NCI-H2029 (cell line): ENCODE measurements at regions not wholly inside any gene's neighbourhood (a gene's known extent, or its start where the extent isn't known, plus 50 kb on each side); places are given as distances from the start of the nearest gene placed in this dataset.

ENCODE experiments used
- DNase-seq: peaks from one replicate; lab custom pipeline; 2025; lab: John Stamatoyannopoulos, UW

DNA sequence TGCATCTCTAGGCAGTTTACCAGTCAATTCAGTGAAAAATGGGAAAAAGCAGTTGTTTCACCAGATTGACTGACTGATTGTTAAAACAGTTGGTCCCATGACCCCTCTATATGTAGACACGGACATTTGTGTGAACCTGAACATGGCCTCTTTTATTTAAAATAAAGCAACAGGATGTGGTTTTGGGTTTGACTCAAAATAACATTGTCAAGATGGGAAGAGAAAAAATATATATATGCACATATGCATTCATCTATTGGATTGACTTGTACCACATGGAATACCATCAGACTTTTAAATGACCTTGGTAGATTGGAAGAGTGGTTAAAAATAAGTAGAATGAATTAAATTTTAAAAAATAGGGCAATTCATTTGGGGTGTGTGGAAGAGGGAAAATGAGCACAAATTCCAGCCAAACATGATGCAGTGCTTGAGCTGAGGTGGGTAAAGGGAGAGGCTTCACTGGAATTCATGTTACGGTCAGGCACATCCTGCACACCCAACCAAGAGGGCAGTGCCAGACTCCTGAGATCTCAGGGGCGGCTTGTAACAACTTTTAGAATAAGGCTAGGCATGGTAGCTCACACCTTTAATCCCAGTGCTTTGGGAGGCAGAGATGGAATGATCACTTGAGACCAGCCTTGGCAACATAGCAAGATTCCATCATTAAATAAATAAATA is 560.7 kb upstream of the TENM3 start:
- no peak for DNase-seq

DNA sequence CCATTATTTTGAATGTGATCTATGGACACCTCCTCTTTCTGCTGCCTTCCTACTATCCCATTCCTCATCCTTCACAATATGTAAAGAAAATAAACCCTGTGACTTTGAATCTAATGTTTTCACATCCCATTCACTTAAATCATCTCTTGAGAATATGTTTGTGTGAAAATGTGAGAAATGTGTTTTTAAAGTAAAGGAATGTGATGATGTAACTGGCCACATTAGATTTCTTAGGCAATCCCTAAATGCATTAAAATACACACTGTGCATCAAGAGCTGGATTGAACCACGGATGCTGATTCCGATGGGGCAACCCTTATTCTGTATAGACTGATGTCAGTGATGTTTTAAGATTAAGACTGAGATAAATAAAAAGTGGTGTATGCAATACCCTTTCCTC is 558.9 kb upstream of the TENM3 start:
- DNase-seq, result no peak

DNA sequence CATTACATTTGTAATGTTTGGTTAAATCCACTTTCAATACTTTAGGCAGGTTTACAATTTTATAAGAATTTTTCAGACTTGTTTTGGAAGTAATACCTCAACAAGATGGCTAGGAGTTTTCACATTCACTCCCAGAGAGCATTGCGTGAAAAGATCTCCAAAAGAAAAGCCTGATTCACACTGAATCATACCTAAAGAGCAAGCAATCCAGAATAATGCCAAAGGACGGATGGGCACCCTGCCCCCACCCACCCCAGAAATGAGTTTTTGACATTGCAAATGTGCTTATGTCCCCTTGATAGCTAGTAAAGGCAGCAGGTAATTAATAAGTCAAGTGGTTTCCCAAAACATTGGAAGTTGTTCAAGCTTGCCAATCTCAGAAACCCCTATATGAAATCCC is 557.7 kb upstream of the TENM3 start:
- no peak for DNase-seq

DNA sequence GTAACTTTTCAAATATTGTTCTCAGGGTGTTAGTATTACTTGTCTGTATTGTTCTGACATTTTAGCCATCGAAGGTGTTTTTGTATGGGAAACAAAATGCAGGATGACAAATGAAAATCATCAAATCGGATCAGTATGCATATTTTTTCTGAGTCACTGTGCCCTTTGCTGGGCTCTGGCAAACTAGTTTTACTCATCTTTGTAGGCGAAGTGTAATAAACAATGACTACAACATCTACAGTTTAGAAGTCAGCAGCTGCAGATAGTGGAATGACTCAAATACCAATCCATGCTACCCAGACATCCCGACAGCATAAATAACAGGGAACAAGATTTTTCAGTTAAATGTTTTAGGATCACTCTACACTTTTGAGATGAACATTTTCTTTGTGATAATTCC is 557.3 kb upstream of the TENM3 start:
- DNase-seq, result no peak

GRCh38 chr4:181687116-181687515 is 556.1 kb upstream of the TENM3 start:
- DNase-seq, result no peak

DNA sequence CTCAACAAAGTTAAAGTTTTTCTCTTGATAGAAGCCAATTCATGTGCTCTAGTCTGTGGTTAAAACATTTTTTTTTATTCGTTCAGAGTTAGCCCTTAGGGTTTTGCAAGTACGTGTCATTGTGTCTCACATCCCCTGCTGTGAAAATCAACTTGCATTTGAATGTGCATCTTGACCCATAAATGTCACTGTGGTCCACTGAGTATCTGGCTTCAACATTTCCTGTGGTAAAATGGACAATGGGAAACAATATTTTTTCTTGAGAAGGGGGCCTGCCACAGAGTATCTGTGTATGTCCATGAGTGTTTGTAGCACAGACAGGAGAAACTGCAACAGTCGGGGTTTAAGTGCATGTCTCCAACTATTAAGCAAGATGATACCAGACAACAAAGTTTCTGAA is 554.8 kb upstream of the TENM3 start:
- DNase-seq, result no peak

GRCh38 chr4:181688872-181689271 is 554.3 kb upstream of the TENM3 start:
- DNase-seq, result no peak

DNA sequence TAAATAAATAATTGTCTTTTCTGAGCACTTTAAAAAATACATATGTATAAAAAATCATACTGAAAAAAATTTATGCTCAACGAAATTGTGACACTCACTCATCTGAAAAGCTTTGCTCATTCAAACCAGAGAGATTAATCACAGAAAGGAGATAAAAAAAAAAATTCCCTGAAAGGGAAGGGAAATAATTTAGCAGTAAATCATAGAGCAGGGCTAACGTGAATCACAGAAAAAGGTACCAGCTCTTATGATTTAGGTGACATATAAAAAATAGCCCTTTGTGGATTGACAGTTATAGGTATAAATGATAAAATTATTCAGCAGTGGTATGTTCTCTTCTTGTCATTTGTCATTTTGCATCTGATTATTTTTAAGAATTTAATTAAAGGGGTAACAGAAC is 552.7 kb upstream of the TENM3 start:
- no peak for DNase-seq

- DNase-seq, result no peak
Measured at GRCh38 chr4:181692965-181693364, 550.2 kb upstream of the TENM3 start.

DNA sequence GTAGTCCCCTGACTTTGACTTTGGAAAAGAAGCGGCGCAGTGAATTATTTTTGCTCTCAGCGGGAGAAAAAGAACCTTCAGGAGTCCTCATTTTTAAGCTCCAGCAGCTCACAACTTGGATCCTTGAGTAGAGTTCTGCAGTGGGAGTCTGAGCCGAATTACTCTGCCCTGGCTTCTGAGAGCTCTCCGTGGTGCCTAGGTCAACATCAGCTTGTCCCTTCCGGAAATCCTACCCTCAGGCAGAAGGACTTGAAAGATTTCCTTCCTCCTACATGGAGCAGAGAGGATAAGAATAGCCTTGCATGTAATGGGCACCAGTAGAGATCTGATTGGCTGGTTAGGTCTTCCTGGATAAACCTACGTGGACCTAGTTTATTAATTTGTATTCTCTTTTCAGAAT is 549.7 kb upstream of the TENM3 start:
- no peak for DNase-seq

DNA sequence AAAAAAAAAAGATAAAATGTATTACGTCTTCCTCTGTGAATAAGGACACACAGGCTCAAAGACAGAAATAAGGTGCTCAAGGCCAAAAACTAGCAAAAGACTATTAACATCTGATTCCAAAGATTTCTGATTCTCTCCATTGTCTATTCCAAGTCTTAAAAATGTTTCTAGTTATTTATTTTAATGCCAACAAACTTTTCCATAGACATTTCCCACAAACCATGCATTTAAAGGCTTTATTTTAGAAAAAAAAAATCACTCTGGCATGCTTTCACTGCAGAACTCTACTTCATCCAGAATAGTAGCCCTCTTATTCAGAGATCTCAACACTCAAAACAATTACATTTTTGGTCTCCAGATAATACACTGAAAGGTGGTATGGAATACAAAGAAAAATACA is 545.0 kb upstream of the TENM3 start:
- DNase-seq, result no peak

DNA sequence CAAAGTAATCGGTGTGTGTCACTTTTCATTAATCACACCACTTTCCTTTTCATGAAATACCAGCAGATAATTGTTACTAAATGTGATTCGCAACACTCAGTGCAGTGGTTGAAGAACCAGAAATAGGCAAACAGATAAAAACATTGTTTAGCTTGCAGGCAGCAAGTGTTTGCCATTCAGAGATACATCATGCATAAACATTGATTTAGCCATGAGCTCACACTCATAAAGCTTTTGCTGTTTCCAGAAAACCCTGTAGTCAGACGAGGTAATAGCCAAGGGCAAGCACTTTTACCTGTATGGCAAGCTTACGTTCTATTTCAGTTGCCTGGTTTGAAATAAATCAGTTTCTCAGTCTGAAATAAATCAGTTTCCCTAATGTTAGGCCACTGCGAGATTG is 542.0 kb upstream of the TENM3 start:
- peak; percentile 11 for DNase-seq

DNA sequence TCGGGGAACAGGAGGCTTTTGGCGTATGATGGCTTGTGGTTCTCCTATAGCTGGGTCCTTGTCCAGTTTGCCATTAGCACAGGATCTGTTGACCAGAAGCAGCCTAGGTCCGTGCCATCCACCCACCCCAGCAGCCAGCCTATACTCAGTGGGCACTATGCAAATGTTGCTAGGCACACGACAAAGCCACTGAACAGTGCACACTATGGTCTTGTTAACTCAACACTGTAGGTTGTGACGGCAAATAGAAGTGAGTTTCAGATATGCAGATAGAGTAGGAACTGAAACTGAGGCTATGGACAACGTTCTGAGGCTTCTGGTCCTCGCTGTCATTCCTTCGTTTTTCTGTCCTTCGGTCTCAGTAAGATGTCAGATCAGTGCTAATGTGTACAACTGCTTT is 541.3 kb upstream of the TENM3 start:
- no peak for DNase-seq

DNA sequence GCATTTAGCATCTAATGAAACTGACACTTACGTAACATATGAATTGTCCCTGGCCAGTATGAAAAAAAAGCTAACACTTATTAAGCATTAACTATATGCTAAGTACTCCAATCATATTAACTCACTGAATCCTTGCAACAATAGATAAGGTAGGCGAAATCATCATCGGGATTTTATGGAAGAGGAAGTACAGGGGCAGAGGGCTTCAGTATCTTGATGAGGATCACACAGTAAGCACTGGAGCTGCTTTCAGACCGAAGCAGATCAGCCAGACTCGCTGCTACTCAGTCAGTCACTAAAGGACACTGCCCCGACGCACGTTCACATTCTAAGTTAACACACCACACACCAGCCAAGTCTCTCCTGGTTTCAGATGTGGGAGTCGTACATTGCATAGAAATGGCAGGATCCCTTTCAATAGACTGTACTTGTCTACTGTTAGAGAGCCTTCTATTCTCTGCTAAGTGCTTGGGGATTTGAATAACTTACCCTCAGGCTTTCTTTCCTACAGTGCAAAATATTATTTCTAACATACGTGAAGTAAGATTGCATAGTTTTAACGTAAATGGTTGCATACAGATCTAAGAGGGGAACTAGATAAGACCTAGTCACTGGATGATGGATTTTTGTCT is 540.2 kb upstream of the TENM3 start:
- no peak for DNase-seq

GRCh38 chr4:181710143-181710542 is 533.1 kb upstream of the TENM3 start:
- DNase-seq, result no peak

DNA sequence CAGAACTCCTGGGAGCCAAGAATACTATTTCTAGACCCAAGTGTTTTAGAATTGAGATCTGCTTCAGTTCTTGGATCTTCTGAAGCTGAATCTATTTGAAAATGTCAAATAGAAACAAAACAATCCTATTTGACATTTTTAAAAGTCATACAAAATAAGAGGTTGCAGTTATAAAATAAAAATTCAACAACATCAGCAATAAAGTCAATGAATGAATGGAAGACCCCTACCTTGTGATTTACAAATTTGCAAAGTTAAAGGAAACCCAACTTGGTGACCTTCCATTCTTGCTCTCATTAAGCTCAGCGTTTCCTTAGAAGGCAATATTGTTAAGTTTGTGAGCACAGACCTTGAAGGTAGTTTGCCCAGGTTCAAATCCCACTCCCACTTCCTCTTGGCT is 531.8 kb upstream of the TENM3 start:
- DNase-seq, result no peak

DNA sequence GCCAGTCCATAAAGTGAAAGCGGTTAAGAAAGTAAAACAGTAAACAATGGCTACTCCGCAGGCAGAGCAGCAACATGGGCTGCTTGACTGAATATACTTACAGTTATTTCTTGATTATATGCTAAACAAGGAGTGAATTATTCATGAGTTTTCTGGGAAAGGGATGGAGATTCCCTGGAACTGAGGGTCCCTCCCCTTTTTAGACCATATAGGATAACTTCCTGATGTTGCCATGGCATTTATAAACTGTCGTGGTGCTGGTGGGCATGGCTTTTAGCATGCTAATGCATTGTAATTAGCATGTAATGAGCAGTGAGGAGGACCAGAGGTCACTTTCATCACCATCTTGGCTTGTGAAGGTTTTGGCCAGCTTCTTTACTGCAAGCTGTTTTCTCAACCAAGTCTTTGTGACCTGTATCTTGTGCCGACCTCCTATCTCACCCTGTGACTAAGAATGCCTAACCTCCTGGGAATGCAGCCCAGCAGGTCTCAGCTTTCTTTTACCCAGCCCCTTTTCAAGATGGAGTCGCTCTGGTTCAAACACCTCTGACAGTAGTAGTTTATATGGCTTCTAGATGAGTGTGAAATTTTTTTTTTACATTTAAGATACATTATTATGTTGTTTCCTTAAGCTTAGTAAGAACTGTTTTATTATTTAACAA is 514.8 kb upstream of the TENM3 start:
- DNase-seq, result no peak

DNA sequence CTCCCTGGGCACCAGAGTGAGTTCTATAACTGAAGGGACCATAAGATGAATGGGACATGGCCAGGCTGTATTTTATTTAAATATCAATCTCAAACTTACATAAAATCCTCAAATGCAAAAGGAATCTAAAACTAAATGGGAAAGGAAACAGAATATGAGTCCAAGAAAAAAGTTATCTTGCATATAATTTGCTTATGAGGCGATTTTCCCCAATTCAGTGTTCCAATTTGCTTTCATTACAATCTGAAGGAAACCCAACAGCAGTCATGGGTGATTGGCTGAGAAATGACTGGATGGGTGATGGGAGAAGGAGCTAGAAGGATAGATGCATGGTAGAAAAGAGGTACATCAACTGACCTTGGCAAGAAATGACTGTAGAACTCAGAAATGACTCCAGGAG is 511.3 kb upstream of the TENM3 start:
- no peak for DNase-seq

- DNase-seq, result no peak
Measured at GRCh38 chr4:181737744-181738143, 505.5 kb upstream of the TENM3 start.

DNA sequence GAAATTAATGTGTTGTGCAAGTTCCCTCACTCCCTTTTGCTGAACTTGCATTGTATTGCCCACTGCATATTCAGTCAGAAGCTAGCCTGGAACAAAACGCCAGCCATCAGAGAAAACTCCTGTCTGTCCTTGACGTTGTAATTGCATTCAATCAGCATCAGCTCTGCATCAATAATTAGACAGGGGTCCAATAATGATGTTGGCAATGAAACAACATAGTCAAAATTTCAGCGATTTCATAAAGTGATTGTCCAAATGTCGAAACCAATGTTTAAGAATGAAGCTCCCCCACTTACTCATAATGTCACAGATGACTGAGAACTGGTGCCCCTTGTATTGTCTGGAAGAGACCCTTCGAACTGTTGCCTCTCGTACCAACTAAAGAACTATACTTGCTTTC is 504.2 kb upstream of the TENM3 start:
- DNase-seq, result no peak

DNA sequence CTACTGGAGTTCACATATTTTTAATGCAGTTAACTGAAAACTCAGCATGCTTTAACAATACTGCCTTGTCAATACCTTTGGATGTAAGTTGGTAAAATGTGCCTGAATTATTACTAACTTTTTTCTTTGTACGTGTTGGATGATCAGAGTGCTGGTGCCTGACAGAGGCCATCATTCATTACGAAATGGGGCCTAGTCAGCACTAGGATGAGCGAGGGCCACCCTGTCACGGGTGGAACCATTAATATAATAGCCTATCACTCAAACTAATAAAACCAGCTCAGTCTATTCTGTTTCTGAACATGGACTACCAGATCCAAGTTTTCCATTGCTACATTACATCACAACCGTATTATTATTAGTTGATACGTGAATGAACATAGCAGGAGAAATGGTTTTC is 501.7 kb upstream of the TENM3 start:
- DNase-seq, result no peak

GRCh38 chr4:181745933-181746625 is 497.1 kb upstream of the TENM3 start:
- DNase-seq, result no peak

DNA sequence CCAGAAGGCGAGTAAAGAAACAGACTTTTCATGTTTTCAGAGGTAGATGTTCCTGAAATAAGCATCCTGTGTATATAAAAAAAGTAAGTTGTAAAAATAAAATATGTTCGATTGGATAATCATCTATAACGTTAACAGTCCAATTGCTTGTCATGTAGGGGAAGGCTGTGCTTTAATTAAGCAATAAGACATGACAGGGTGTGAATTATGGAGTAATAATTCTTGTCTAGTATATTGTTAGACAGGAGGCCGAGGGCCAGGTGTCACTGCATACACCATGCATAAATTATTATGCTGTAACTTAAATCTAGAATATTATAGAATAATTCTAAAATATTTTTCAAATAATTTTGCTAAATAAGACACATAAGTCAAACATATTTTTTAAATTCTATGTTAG is 494.6 kb upstream of the TENM3 start:
- no peak for DNase-seq
